HG02852 (cell line): ENCODE measurements at regions not wholly inside any gene's neighbourhood (a gene's known extent, or its start where the extent isn't known, plus 50 kb on each side); places are given as distances from the start of the nearest gene placed in this dataset.
A peak's percentile ranks its signal among the peaks of the same experiment; 100 is the strongest.

Experiments
- ATAC-seq: cut with Tn5 transposase; IDR thresholded peaks from one replicate; pipeline ENCODE4 v1.9.1; 2021; ENCODE audit warnings: mild to moderate bottlenecking, moderate library complexity; ENCODE audit not compliant: unreplicated experiment

DNA sequence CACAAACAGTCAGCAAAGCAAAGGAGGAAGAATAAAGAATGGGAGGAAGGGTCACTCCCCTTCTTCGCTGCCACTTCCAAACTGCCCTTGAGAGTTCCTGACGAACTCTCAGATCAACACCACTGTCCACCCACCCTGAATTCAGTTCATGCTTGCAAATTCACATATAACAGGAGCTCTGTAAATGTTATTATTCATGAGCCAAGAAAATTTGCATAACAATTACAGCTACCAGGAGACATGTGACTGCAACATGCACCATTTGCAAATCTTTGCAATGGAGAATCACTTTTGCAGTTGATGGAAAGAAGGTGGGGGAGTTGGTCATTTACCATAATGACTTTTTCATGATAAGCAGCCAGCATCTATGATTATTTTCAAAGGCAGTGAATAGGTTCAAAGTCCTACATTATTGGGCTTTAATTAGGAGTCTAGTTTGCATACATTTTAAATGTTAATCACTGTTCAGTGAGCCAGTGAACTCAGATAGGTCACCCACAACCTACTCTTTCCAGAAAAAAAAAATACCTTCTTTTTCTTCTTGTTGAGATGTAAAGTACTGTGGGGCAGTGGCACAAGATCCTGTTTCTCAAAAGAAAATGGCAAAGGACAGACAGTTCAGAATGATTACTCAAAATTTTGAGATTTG lies 149.7 kb downstream of the CAAP1 start:
- ATAC-seq: no peak

DNA sequence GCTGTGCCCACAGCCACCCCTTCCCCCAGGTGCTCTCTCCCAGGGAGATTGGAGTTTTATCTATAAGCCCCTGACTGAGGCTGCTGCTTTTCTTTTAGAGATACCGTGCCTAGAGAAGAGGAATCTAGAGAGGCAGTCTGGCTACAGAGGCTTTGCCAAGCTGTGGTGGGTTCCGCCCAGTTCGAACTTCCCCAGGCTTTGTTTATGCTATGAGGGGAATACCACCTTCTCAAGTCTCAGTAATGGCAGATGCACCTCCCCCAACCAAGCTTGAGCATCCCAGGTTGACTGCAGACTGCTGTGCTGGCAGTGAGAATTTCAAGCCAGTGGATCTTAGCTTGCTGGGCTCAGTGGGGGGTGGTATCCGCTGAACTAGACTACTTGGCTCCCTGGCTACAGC lies 157.4 kb downstream of the CAAP1 start:
- no peak for ATAC-seq

DNA sequence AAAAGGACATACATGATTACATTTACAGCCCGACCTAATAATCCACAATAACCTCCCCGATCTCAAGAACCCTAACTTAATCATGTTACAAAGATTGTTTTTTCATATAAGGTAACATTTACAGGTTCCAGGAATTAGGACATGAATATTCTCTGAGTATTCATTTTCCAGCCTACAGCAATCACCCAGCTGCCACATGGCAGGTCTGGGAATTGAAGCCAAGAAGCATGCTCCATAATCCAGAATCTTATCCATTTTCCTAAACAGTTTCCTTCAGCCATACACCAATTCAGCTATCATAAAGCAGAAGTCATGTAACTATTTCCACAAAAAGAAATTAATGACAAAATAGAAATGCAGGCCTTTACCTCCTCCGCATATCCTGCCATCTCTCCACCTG lies 163.4 kb downstream of the CAAP1 start:
- ATAC-seq: no peak

DNA sequence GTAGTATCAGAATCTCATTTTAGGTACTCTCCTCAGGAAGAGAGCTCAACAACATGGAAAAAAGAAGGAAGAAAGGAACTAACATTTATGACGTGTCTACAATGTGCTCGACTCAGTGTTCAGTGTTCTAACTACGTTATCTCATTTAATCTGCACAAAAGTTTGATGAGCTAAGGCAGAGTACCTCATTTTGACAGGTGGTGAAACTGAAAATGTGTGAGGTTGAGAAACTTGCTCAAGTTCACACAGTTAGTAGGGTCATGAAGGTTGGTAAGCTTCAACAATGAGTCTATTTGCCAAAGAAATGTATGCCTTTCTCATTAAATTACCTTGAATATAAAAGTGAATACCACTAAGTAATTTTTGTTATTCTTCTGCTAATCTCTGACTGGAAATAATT lies 165.1 kb downstream of the CAAP1 start:
- peak; percentile 60 for ATAC-seq

DNA sequence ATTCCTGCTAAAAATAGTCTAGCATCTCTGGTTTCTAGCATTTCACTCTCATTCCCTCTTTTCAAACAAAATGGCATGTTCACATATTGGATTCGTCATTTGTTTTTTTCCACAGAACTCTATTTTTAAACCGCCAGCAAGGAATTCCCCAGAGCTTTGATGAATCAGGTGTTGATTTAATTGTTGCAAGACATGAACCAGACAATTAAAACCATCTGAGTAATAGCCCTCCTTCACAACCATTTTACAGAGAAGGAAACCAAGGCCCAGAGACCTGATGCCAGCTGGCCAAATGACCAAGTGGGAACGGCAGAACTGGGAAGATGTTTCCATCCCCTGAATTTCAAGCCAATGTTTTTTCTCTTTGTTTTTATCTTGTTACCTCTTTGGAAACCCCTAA lies 167.0 kb downstream of the CAAP1 start:
- ATAC-seq: no peak

DNA sequence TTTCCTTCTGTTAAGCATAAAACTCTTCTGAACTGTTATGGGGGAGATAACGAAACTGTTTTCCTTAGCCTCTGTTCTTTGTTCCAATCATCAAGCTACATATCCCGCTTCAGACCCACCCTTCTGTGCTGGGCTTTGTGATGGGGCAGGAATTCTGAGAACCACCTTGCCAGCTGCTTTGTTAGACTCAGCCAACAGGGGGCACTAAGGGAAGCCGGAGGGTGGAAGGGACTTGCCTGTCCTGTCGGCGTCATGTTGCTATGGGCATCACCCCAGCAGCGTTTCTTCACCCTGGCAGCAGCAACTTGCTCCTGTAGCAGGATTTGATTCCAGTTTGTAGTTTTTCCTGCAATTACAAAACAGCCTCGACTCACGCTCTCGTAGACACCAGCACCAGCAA lies 169.1 kb downstream of the CAAP1 start:
- ATAC-seq: peak; percentile 61

DNA sequence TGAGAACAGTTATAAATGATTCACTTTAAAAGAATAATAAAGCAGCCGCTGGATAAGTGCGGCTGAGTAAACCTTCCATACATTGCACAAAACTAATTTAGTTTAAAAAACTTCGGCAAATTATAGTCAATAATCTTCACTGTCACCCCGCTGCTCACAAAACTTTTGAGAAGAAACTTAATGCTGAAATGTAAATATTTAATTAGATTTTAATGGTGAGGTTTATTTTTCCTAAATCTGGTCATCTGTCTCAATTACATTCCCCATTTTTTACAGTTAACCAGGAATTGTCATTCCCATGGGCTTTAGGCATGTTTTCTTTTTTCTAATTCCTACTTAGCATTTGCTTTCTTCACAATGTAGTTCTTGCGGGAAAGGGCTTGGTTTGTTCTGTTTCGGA lies 169.8 kb downstream of the CAAP1 start:
- no peak for ATAC-seq

DNA sequence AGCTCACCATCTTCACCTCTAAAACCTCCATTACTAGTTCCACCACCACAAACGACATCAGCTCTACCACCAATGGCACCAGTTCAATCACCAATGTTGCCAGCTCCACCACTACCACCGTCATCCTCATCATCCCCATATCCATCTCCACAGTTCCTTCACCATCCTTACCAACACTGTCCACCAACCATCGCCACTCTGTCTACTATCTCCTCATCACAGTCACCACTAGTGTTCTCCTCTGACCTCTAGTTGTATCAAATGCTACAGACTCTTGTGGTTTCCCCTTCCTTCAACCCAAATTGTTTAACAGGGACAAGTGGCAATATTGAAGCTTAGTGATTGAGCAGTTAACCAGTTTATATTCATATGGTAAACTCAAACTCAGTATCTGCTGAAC lies 182.6 kb downstream of the CAAP1 start:
- no peak for ATAC-seq

DNA sequence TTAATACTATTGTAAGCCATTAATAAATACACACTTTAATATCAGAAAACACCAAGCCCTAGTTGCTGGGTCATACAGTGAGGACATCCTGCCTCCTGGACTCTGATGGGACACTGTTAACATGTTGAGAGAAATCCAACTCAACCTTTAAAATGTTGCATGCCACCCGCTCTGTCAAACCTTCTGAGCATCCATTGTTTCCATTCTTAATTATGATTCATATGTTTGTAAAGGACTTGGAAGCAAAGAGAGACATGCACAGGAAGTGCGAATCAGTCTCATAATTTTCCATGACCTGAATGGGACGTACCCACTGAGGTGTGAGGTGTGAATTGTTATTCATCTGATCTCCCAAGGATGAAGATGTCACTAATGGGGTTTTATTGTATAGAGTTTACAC lies 186.4 kb downstream of the CAAP1 start:
- no peak for ATAC-seq

DNA sequence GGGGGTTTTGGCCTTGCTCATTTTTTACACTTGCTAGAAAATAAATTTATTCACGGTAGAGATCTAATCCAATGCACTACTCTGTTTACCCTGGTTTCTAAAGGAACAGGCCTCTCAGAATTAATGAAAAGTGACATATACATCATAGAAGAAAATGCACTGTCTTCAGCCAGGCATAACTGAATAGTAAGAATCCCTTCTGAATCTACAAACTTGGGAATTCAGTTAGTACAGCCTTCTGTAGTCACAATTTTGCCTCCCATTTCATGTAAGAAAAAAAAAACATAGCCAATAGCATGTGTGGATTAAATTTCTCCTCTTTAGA lies 197.3 kb downstream of the CAAP1 start:
- ATAC-seq: no peak

GRCh38 chr9:26694381-26695297 lies 198.0 kb downstream of the CAAP1 start:
- ATAC-seq: no peak

DNA sequence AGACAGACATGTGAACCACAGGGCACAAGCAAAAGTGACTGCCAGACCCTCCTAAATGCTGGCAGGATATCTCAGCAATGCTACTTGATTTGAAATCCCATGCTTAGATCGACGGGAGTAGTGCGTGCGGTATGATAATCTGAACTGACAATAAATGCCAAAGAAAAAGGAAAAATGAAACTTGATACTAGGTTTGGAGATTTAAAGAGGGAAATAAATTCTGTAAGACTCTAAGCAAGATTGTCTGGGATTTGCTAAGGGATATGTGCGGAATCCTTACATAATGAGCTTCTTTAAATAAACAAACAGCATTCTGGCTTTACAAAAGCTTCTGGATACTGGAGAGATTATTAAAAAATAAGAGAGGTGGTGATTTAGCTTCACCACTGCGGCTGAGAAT lies 203.6 kb downstream of the CAAP1 start:
- no peak for ATAC-seq

- no peak for ATAC-seq
Observed at GRCh38 chr9:26687421-26687820, 205.2 kb downstream of the CAAP1 start.

- ATAC-seq: no peak
Observed at GRCh38 chr9:26685818-26686217, 206.8 kb downstream of the CAAP1 start.

DNA sequence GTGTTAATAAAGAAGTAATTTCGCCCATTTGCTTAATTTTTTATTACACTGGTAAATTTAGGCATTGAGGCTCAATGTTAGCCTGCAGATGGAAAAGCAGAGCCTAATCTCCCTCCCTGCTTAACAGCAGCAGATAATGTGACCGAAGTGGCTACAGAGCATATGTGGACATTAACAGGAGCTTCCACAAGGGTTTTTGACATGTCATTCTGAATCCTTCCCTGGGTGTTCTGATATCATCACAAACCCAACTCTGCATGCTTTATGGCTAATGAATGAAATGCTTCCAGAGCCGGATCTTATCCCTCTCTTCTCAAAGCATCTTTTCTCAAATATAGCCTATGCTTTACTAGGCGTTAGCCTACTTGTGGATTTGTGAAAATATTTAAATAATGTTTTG lies 208.6 kb downstream of the CAAP1 start:
- ATAC-seq: no peak

- ATAC-seq: no peak
Observed at GRCh38 chr9:26682796-26683496, 209.7 kb downstream of the CAAP1 start.

GRCh38 chr9:26682041-26682440 lies 210.6 kb downstream of the CAAP1 start:
- ATAC-seq: no peak

DNA sequence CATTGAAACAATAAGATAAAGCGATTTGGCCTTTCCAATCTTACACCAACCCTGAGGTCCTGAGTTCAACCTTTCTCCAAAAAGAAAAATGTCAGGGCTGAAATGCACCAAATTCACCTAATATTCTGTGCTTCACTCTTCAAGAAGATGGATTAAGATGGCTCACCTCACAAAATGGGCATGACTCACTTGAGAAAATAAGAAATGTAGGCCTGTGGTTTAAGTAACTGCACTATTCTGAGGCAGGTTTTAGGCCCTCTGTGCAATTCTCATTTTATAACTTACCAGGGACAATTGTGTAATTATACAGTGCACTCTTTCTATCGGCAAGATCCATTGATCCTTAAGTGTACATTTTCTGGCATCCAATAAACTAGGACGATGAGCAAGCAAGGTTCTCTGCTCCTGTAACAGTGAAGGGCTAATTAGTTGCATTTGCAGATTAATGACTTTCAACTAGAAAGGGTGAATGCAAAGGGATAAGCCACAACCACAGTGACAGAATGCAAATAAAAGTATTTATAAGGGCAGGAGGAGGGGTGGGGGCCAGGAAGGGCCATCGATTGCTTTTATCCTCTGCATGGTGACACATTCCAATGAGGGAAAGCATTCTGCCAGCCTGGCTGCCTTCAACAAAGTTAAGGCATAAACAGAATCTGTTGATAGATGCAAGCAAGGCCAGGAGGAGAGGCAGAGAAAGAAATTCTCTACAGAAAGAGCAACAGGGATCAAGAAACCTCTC lies 214.5 kb downstream of the CAAP1 start:
- no peak for ATAC-seq

DNA sequence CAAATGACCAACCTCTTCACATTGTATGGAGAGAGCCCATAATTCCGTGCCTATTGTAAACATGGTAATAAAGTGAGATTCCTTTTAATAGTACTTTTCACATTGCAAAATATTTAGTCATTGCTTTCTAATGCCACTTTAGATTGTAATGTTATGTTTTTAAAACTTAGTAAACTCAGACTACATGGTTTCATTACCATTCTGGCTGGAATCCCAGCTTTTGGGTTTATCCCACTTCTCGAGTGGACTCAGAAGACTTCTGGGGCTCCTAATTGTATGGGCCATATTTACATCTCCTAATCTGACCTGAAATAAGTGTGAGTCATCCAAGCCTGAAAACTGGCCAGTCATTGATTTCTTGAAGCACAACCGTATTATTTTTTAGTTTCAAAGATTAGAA lies 217.6 kb downstream of the CAAP1 start:
- ATAC-seq: no peak

DNA sequence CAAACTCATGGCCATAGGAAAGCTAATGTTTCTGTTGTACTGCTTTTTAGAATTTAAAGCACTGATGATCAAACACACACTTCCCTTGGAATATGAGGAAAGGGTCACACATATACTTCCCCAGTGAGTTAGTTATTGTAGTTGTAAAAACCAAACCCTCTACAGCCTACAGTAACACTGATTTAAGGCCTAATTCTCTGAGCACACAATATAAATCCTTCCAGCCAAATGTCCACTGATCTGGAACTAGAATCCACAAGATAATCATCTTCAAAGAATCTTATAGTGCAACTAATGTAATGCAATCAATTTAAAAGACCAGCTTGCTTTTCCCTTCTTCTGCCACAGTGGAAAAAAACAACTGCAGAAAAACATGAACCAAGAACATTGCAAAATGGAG lies 219.3 kb downstream of the CAAP1 start:
- ATAC-seq: no peak
